T47D (cell line): ENCODE measurements at regions not wholly inside any gene's neighbourhood (a gene's known extent, or its start where the extent isn't known, plus 50 kb on each side); places are given as distances from the start of the nearest gene placed in this dataset.
"Not testable (repeated sequence)": the region's sequence is repeated elsewhere in the genome, so short reads cannot be mapped to it uniquely, and the experiment has no call there.

Experiments
- DNase-seq, 2 experiments: peaks; one replicate each; pipeline versions ENCODE4 v3.0.0 to v3.0.0-alpha.2; 2011 to 2012; ENCODE audit warnings: low read depth in 1 of 2, low spot score in 1 of 2
- JUND ChIP-seq: IDR thresholded peaks from 2 replicates; pipeline ENCODE4 v1.6.1; 2012; ENCODE audit warnings: low read depth
- in situ Hi-C: cut with HindIII; loops from 2 replicates; pipeline ENCODE4 v1.10.0; 2016; ENCODE audit warnings: low sequenced_read_pairs, low pct_unique_long_range_greater_than_20kb

- in situ Hi-C loops: no loop called here
- no peak for DNase-seq
- no peak for TF ChIP-seq JUND
These were observed 306.2 kb upstream of the NT5E start for GRCh38 chr6:85143676-85144075.

- in situ Hi-C loops: no loop called here
- DNase-seq: no peak
- TF ChIP-seq JUND: no peak
These were observed 312.0 kb upstream of the NT5E start for GRCh38 chr6:85137865-85138264.

- TF ChIP-seq JUND: no peak
- in situ Hi-C loops: no loop called here
These were observed 313.6 kb upstream of the NT5E start for GRCh38 chr6:85136310-85136709.

GRCh38 chr6:85135376-85136094 is 314.3 kb upstream of the NT5E start:
- DNase-seq: no peak
- TF ChIP-seq JUND: no peak
- in situ Hi-C loops: no loop called here

More at GRCh38 chr6:85136310-85136709, 313.6 kb upstream of the NT5E start:
- no peak for DNase-seq

- in situ Hi-C loops: no loop called here
These were observed 315.7 kb upstream of the NT5E start for GRCh38 chr6:85134172-85134571.

GRCh38 chr6:85132091-85132490 is 317.8 kb upstream of the NT5E start:
- in situ Hi-C loops: no loop called here
- no peak for DNase-seq
- TF ChIP-seq JUND: no peak

More at GRCh38 chr6:85134172-85134571, 315.7 kb upstream of the NT5E start:
- DNase-seq: no peak
- no peak for TF ChIP-seq JUND

GRCh38 chr6:85130743-85131142 is 319.1 kb upstream of the NT5E start:
- no peak for DNase-seq
- in situ Hi-C loops: no loop called here
- no peak for TF ChIP-seq JUND

GRCh38 chr6:85129881-85130280 is 320.0 kb upstream of the NT5E start:
- TF ChIP-seq JUND: no peak
- in situ Hi-C loops: no loop called here
- no peak for DNase-seq

- no peak for TF ChIP-seq JUND
- in situ Hi-C loops: no loop called here
- DNase-seq: no peak
These were observed 321.1 kb upstream of the NT5E start for GRCh38 chr6:85128781-85129180.

- in situ Hi-C loops, DNase-seq: not testable (repeated sequence)
These were observed 321.6 kb upstream of the NT5E start for GRCh38 chr6:85128256-85128655.

- DNase-seq: no peak
- TF ChIP-seq JUND: no peak
- in situ Hi-C loops: no loop called here
These were observed 322.1 kb upstream of the NT5E start for GRCh38 chr6:85127696-85128243.

- no peak for DNase-seq
- in situ Hi-C loops: no loop called here
- no peak for TF ChIP-seq JUND
These were observed 322.8 kb upstream of the NT5E start for GRCh38 chr6:85127168-85127498.

GRCh38 chr6:85126485-85127167 is 323.3 kb upstream of the NT5E start:
- in situ Hi-C loops: no loop called here
- DNase-seq: peak; percentile 9 to 61
- no peak for TF ChIP-seq JUND
